HG03060 (cell line): ENCODE measurements at regions not wholly inside any gene's neighbourhood (a gene's known extent, or its start where the extent isn't known, plus 50 kb on each side); places are given as distances from the start of the nearest gene placed in this dataset.
"Not testable (repeated sequence)": the region's sequence is repeated elsewhere in the genome, so short reads cannot be mapped to it uniquely, and the experiment has no call there.

Source experiments
- ATAC-seq: cut with Tn5 transposase; IDR thresholded peaks from one replicate; pipeline ENCODE4 v1.9.1; 2021; ENCODE audit warnings: low read depth, moderate number of reproducible peaks; ENCODE audit not compliant: unreplicated experiment

GRCh38 chr6:91213229-91213901 lies 626.5 kb upstream of the MAP3K7 start:
- ATAC-seq = no peak

- no peak for ATAC-seq
Observed at GRCh38 chr6:91198588-91199255, 611.9 kb upstream of the MAP3K7 start.

GRCh38 chr6:91196729-91197128 lies 609.9 kb upstream of the MAP3K7 start:
- no peak for ATAC-seq

- ATAC-seq = no peak
Observed at GRCh38 chr6:91193446-91193845, 606.6 kb upstream of the MAP3K7 start.

- not testable (repeated sequence) for ATAC-seq
Observed at GRCh38 chr6:91190041-91190440, 603.2 kb upstream of the MAP3K7 start.

- no peak for ATAC-seq
Observed at GRCh38 chr6:91185072-91185471, 598.2 kb upstream of the MAP3K7 start.

GRCh38 chr6:91181416-91181815 lies 594.5 kb upstream of the MAP3K7 start:
- ATAC-seq = no peak

GRCh38 chr6:91173651-91174050 lies 586.8 kb upstream of the MAP3K7 start:
- no peak for ATAC-seq

GRCh38 chr6:91173186-91173585 lies 586.3 kb upstream of the MAP3K7 start:
- no peak for ATAC-seq

- ATAC-seq = no peak
Observed at GRCh38 chr6:91171754-91172462, 585.0 kb upstream of the MAP3K7 start.

GRCh38 chr6:91167846-91168245 lies 581.0 kb upstream of the MAP3K7 start:
- ATAC-seq = no peak

- ATAC-seq = no peak
Observed at GRCh38 chr6:91166271-91167046, 579.6 kb upstream of the MAP3K7 start.

GRCh38 chr6:91164105-91164504 lies 577.2 kb upstream of the MAP3K7 start:
- ATAC-seq = no peak

- no peak for ATAC-seq
Observed at GRCh38 chr6:91161246-91161645, 574.4 kb upstream of the MAP3K7 start.

- no peak for ATAC-seq
Observed at GRCh38 chr6:91155129-91155785, 568.4 kb upstream of the MAP3K7 start.

- no peak for ATAC-seq
Observed at GRCh38 chr6:91152824-91153223, 566.0 kb upstream of the MAP3K7 start.

- no peak for ATAC-seq
Observed at GRCh38 chr6:91149956-91150705, 563.3 kb upstream of the MAP3K7 start.

- ATAC-seq = no peak
Observed at GRCh38 chr6:91149246-91149955, 562.5 kb upstream of the MAP3K7 start.

GRCh38 chr6:91144126-91144525 lies 557.3 kb upstream of the MAP3K7 start:
- no peak for ATAC-seq
